ENCODE measurements at regions not wholly inside any gene's neighbourhood (a gene's known extent, or its start where the extent isn't known, plus 50 kb on each side); places are given as distances from the start of the nearest gene placed in this dataset.
"Not testable (repeated sequence)": the region's sequence is repeated elsewhere in the genome, so short reads cannot be mapped to it uniquely, and the experiment has no call there.

GRCh38 chr9:107779731-107780130 lies 290.2 kb upstream of the KLF4 start:
- no peak overlapping the region for H3K27ac ChIP-seq (ENCODE audit: low read length)
- no peaks in the 10 kb centered on the region for H3K36me3 ChIP-seq (ENCODE audit: control insufficient read depth in 1 of 2, insufficient read depth in 2 of 2, low read length in 2 of 2)
- H3K4me1 ChIP-seq (ENCODE audit: control insufficient read depth in 1 of 2, insufficient read depth in 2 of 2, low read length in 2 of 2), result no peaks in the 10 kb centered on the region
- no peak overlapping the region for H3K4me3 ChIP-seq (ENCODE audit: low read depth in 1 of 2, low read length in 2 of 2)
- no peaks in the 10 kb centered on the region for H3K9me3 ChIP-seq (ENCODE audit: control insufficient read depth in 1 of 2, low read length in 2 of 2)
- H3K27me3 ChIP-seq (ENCODE audit: low read depth, low read length), result no peaks in the 10 kb centered on the region

DNA sequence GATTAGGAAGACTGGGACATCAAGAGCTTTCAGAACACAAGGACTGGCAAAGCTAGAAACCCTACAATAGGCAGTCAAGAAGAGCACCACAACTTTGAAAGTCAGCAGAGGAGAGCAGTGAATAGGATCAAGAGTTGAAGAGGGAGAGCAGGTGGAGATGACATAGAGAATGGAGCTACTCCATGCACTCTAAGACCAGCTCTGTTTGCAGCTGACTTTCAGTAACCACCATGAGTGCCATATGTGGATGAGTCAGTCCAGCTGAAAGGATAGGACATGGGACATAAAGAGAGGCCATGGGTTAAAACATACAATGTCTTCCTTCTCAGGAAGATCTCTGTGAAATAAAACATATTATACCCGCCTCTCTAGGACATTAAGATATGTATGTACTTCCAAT lies 289.1 kb upstream of the KLF4 start:
- H3K9me3 ChIP-seq (ENCODE audit: control insufficient read depth in 1 of 2, low read length in 2 of 2), result no peaks in the 10 kb centered on the region
- H3K36me3 ChIP-seq (ENCODE audit: control insufficient read depth in 1 of 2, insufficient read depth in 2 of 2, low read length in 2 of 2), result no peaks in the 10 kb centered on the region
- H3K4me1 ChIP-seq (ENCODE audit: control insufficient read depth in 1 of 2, insufficient read depth in 2 of 2, low read length in 2 of 2), result no peaks in the 10 kb centered on the region
- H3K4me3 ChIP-seq (ENCODE audit: low read depth in 1 of 2, low read length in 2 of 2), result no peak overlapping the region
- H3K27ac ChIP-seq (ENCODE audit: low read length), result no peak overlapping the region
- no peaks in the 10 kb centered on the region for H3K27me3 ChIP-seq (ENCODE audit: low read depth, low read length)

GRCh38 chr9:107774099-107774498 lies 284.5 kb upstream of the KLF4 start:
- H3K4me1 ChIP-seq (ENCODE audit: control insufficient read depth in 1 of 2, insufficient read depth in 2 of 2, low read length in 2 of 2); H3K4me3 ChIP-seq (ENCODE audit: low read depth in 1 of 2, low read length in 2 of 2); H3K36me3 ChIP-seq (ENCODE audit: control insufficient read depth in 1 of 2, insufficient read depth in 2 of 2, low read length in 2 of 2); H3K9me3 ChIP-seq (ENCODE audit: control insufficient read depth in 1 of 2, low read length in 2 of 2); H3K27me3 ChIP-seq (ENCODE audit: low read depth, low read length); H3K27ac ChIP-seq (ENCODE audit: low read length): not testable (repeated sequence)

DNA sequence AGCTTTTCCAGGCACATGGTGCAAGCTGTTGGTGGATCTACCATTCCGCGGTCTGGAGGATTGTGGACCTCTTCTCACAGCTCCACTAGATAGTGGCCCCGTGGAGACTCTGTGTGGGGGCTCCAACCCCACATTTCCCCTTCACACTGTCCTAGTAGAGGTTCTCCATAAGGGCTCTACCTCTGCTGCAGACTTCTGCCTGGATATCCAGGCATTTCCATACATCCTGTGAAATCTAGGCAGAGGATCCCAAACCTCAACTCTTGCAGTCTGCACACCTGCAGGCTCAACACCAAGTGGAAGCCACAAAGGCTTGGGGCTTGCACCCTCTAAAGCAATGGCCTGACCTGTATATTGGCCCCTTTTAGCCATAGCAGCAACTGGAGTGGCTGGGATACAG lies 283.4 kb upstream of the KLF4 start:
- Histone ChIP-seq H3K27ac (ENCODE audit: low read length) (no peak overlapping the region), H3K27me3 (ENCODE audit: low read depth, low read length) (no peaks in the 10 kb centered on the region), H3K9me3 (ENCODE audit: control insufficient read depth in 1 of 2, low read length in 2 of 2) (no peaks in the 10 kb centered on the region), H3K4me3 (ENCODE audit: low read depth in 1 of 2, low read length in 2 of 2) (no peak overlapping the region), H3K36me3 (ENCODE audit: control insufficient read depth in 1 of 2, insufficient read depth in 2 of 2, low read length in 2 of 2) (no peaks in the 10 kb centered on the region), H3K4me1 (ENCODE audit: control insufficient read depth in 1 of 2, insufficient read depth in 2 of 2, low read length in 2 of 2) (no peaks in the 10 kb centered on the region)

- H3K9me3 ChIP-seq (ENCODE audit: control insufficient read depth in 1 of 2, low read length in 2 of 2), result no peaks in the 10 kb centered on the region
- no peaks in the 10 kb centered on the region for H3K36me3 ChIP-seq (ENCODE audit: control insufficient read depth in 1 of 2, insufficient read depth in 2 of 2, low read length in 2 of 2)
- no peak overlapping the region for H3K4me3 ChIP-seq (ENCODE audit: low read depth in 1 of 2, low read length in 2 of 2)
- H3K27ac ChIP-seq (ENCODE audit: low read length), result no peak overlapping the region
- H3K27me3 ChIP-seq (ENCODE audit: low read depth, low read length), result no peaks in the 10 kb centered on the region
- H3K4me1 ChIP-seq (ENCODE audit: control insufficient read depth in 1 of 2, insufficient read depth in 2 of 2, low read length in 2 of 2), result no peaks in the 10 kb centered on the region
These were observed 281.1 kb upstream of the KLF4 start for GRCh38 chr9:107770716-107771115.

DNA sequence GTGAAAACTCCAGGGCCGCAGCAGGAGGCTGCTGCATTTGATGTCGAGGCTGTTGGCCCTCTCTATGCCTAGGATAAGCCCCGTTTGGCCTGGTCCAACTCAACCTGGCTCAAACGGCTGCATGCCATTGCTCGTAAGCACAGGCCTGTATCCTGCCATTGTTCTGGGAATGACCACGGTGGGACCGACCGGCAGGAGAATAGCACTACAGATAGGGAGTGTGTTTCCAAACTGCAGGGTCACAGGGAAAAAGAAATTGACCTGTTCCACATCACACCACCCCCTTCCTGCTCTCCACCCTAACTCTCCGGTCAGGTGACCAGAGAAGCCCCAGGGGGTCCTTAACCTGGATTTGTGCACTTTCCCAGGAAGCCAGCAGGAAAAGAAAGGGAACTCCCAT lies 278.7 kb upstream of the KLF4 start:
- no peak overlapping the region for H3K27ac ChIP-seq (ENCODE audit: low read length)
- no peaks in the 10 kb centered on the region for H3K36me3 ChIP-seq (ENCODE audit: control insufficient read depth in 1 of 2, insufficient read depth in 2 of 2, low read length in 2 of 2)
- no peaks in the 10 kb centered on the region for H3K27me3 ChIP-seq (ENCODE audit: low read depth, low read length)
- H3K9me3 ChIP-seq (ENCODE audit: control insufficient read depth in 1 of 2, low read length in 2 of 2), result no peaks in the 10 kb centered on the region
- H3K4me3 ChIP-seq (ENCODE audit: low read depth in 1 of 2, low read length in 2 of 2), result no peak overlapping the region
- H3K4me1 ChIP-seq (ENCODE audit: control insufficient read depth in 1 of 2, insufficient read depth in 2 of 2, low read length in 2 of 2), result no peaks in the 10 kb centered on the region

GRCh38 chr9:107767711-107768110 lies 278.1 kb upstream of the KLF4 start:
- Histone ChIP-seq H3K27ac (ENCODE audit: low read length) (no peak overlapping the region), H3K4me3 (ENCODE audit: low read depth in 1 of 2, low read length in 2 of 2) (no peak overlapping the region), H3K9me3 (ENCODE audit: control insufficient read depth in 1 of 2, low read length in 2 of 2) (no peaks in the 10 kb centered on the region)

DNA sequence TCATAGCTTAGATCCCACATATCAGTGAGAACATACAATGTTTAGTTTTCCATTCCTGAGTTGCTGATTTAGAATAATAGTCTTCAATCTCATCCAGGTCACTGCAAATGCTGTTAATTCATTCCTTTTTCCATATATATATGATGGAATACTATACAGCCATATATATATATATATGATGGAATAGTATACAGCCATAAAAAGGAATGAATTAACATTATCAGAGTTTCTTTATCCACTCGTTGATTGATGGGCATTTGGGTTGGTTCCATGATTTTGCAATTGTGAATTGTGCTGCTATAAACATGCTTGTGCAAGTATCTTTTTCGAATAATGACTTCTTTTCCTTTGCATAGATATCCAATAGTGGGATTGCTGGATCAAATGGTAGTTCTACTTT lies 273.9 kb upstream of the KLF4 start:
- H3K4me3 ChIP-seq (ENCODE audit: low read depth in 1 of 2, low read length in 2 of 2); H3K4me1 ChIP-seq (ENCODE audit: control insufficient read depth in 1 of 2, insufficient read depth in 2 of 2, low read length in 2 of 2); H3K27me3 ChIP-seq (ENCODE audit: low read depth, low read length); H3K36me3 ChIP-seq (ENCODE audit: control insufficient read depth in 1 of 2, insufficient read depth in 2 of 2, low read length in 2 of 2); H3K9me3 ChIP-seq (ENCODE audit: control insufficient read depth in 1 of 2, low read length in 2 of 2); H3K27ac ChIP-seq (ENCODE audit: low read length): not testable (repeated sequence)

More at GRCh38 chr9:107767711-107768110, 278.1 kb upstream of the KLF4 start:
- no peaks in the 10 kb centered on the region for H3K27me3 ChIP-seq (ENCODE audit: low read depth, low read length)
- H3K36me3 ChIP-seq (ENCODE audit: control insufficient read depth in 1 of 2, insufficient read depth in 2 of 2, low read length in 2 of 2), result no peaks in the 10 kb centered on the region
- H3K4me1 ChIP-seq (ENCODE audit: control insufficient read depth in 1 of 2, insufficient read depth in 2 of 2, low read length in 2 of 2), result no peaks in the 10 kb centered on the region

DNA sequence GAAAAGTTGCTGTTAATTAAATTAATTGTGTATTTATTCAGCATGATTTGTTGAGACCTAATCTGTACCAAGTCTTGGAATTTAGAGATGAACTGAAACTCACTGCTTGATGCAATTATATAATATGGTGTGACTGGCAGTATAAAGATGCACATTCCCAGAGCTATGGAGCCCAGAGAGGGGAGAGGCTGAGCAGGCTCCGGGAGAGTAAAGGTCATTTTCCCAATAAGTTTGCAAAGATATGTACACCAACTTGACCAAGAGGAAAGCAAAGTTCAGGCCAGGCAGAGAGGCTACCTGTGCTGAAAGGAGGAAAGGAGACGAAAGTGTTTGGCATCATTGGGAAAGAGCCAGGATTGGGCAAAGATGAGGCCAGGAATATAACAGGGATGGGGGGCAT lies 271.7 kb upstream of the KLF4 start:
- H3K27ac ChIP-seq (ENCODE audit: low read length), result no peak overlapping the region

GRCh38 chr9:107760469-107761242 lies 271.1 kb upstream of the KLF4 start:
- Histone ChIP-seq H3K4me3 (ENCODE audit: low read depth in 1 of 2, low read length in 2 of 2) (no peak overlapping the region), H3K36me3 (ENCODE audit: control insufficient read depth in 1 of 2, insufficient read depth in 2 of 2, low read length in 2 of 2) (no peaks in the 10 kb centered on the region), H3K9me3 (ENCODE audit: control insufficient read depth in 1 of 2, low read length in 2 of 2) (peaks cover 0 to 3% of the 10 kb centered on the region in 2 donors), H3K27me3 (ENCODE audit: low read depth, low read length) (no peaks in the 10 kb centered on the region), H3K27ac (ENCODE audit: low read length) (no peak overlapping the region), H3K4me1 (ENCODE audit: control insufficient read depth in 1 of 2, insufficient read depth in 2 of 2, low read length in 2 of 2) (no peaks in the 10 kb centered on the region)

More for the DNA sequence above, 271.7 kb upstream of the KLF4 start:
- Histone ChIP-seq H3K9me3 (ENCODE audit: control insufficient read depth in 1 of 2, low read length in 2 of 2) (peaks cover 0 to 3% of the 10 kb centered on the region in 2 donors), H3K36me3 (ENCODE audit: control insufficient read depth in 1 of 2, insufficient read depth in 2 of 2, low read length in 2 of 2) (no peaks in the 10 kb centered on the region), H3K4me3 (ENCODE audit: low read depth in 1 of 2, low read length in 2 of 2) (no peak overlapping the region), H3K4me1 (ENCODE audit: control insufficient read depth in 1 of 2, insufficient read depth in 2 of 2, low read length in 2 of 2) (no peaks in the 10 kb centered on the region), H3K27me3 (ENCODE audit: low read depth, low read length) (no peaks in the 10 kb centered on the region)

DNA sequence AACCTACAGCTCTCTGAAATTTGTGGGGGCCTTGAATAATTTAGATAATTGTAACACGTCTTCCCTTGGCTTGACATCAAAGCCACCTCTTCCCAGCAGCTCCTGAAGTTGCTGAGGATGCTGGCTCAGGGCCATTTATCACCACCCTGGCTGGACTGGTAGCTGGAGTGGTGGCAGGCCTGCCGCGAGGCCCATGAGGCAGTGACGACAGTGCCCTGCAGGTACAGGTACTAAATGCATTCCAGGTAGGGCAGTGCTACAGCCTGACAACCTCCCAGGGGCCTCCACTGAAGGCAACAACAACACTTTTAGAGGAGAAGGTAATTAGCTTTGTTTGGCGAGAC lies 270.2 kb upstream of the KLF4 start:
- H3K27me3 ChIP-seq (ENCODE audit: low read depth, low read length), result no peaks in the 10 kb centered on the region
- H3K9me3 ChIP-seq (ENCODE audit: control insufficient read depth in 1 of 2, low read length in 2 of 2), result peaks cover 0 to 3% of the 10 kb centered on the region in 2 donors
- H3K4me1 ChIP-seq (ENCODE audit: control insufficient read depth in 1 of 2, insufficient read depth in 2 of 2, low read length in 2 of 2), result no peaks in the 10 kb centered on the region
- H3K27ac ChIP-seq (ENCODE audit: low read length), result no peak overlapping the region
- H3K4me3 ChIP-seq (ENCODE audit: low read depth in 1 of 2, low read length in 2 of 2), result no peak overlapping the region
- H3K36me3 ChIP-seq (ENCODE audit: control insufficient read depth in 1 of 2, insufficient read depth in 2 of 2, low read length in 2 of 2), result no peaks in the 10 kb centered on the region
